ENCODE measurements at regions not wholly inside any gene's neighbourhood (a gene's known extent, or its start where the extent isn't known, plus 50 kb on each side); places are given as distances from the start of the nearest gene placed in this dataset.

GRCh38 chr6:165963750-165964149, 203.9 kb downstream of the TBXT start:
- TF ChIP-seq CTCF (IDR thresholded peaks at IDR 0.05; ENCODE audit: poor library complexity, severe bottlenecking): no peak
- no peak for TF ChIP-seq EP300 (conservative IDR thresholded peaks at IDR 0.05; ENCODE audit: poor library complexity, severe bottlenecking)
- TF ChIP-seq REST (IDR thresholded peaks at IDR 0.05; ENCODE audit: borderline replicate concordance): no peak
- no peak for TF ChIP-seq EZH2 (IDR thresholded peaks at IDR 0.05; ENCODE audit: borderline replicate concordance, insufficient read depth, low read length, poor library complexity, severe bottlenecking)
- TF ChIP-seq POLR2AphosphoS5 (IDR thresholded peaks at IDR 0.05): no peak
- no peak for TF ChIP-seq TAF1 (IDR thresholded peaks at IDR 0.05; ENCODE audit: low read depth)
- TF ChIP-seq RAD21 (conservative IDR thresholded peaks at IDR 0.05): no peak
- TF ChIP-seq SMC3 (conservative IDR thresholded peaks at IDR 0.05; ENCODE audit: poor library complexity): no peak
- no peak for TF ChIP-seq MXI1 (conservative IDR thresholded peaks at IDR 0.05; ENCODE audit: poor library complexity, severe bottlenecking)

Measured in neural cell (in vitro differentiated cells).